NCI-H82 (cell line): ENCODE measurements at regions not wholly inside any gene's neighbourhood (a gene's known extent, or its start where the extent isn't known, plus 50 kb on each side); places are given as distances from the start of the nearest gene placed in this dataset.

Experiments
- DNase-seq: peaks from one replicate; lab custom pipeline; 2025; lab: John Stamatoyannopoulos, UW

DNA sequence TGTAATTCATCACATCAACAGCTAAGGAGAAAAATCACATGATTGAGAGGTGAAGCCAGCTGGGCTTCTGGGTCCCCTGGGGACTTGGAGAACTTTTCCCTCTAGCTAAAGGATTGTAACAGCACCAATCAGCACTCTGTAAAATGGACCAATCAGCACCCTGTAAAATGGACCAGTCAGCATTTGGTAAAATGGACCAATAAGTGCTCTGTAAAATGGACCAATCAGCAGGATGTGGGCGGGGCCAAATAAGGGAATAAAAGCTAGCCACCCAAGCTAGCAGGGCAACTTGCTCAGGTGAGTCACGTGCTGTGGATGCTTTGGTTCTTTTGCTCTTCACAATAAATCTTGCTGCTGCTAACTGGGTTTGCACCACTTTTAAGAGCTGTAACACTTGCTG lies 1248.3 kb downstream of the PCDH18 start:
- no peak for DNase-seq

DNA sequence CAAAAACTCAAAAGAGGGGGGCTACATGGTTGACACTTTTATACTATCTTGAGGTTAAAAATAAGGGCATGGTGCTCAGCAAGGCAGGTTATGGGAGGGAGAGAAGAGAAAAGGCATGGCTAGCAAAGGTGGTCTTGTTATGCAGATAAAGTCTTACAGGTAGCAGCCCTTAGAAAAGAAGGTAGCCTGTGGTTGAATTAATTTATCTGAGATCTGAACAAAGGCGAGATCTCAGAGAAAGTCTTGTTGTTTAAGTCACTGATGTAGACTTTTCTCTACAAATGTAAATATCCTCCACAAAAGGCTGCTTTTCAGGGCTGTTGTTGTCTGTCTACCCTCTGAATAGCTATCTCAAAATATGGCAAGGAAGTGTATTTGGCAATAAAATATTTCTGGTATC lies 1250.4 kb downstream of the PCDH18 start:
- no peak for DNase-seq

DNA sequence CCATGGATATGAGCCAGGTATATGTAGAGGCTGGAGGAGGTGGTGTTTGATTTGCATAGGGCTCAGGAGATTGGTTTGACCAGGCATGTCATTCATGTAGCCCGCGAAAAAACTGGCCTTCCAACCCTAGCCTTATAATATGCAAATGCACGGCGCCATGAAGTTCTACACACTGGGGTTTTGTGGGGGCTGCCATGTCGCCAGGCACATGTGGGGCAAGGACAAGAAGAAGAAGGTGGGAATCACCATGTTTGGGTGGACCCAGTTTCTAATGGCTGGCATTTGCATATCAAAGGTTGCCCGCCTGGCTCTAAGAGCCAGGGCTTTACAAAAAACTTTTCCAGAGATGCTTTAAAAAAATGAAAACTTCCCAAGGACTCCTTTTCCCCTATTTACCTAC lies 1251.0 kb downstream of the PCDH18 start:
- DNase-seq = no peak

DNA sequence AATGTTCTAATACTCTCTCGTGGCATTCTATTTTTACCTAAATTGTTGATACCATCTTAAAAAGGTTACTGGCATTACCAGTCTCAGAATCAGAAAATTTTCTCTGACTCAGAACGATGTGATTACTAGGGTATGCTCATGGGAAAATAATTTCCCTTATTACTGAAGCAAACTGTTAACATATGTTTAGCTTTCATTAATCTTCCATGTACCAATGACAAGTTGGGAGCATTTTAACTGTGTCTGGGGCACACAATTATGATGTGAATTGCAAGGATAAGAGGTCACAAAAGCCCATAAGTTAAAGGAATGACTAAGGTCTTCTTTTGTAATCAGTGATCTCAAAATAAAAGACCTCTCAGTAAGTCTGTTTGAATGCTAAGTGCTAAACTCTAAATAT lies 1254.6 kb downstream of the PCDH18 start:
- DNase-seq = no peak

DNA sequence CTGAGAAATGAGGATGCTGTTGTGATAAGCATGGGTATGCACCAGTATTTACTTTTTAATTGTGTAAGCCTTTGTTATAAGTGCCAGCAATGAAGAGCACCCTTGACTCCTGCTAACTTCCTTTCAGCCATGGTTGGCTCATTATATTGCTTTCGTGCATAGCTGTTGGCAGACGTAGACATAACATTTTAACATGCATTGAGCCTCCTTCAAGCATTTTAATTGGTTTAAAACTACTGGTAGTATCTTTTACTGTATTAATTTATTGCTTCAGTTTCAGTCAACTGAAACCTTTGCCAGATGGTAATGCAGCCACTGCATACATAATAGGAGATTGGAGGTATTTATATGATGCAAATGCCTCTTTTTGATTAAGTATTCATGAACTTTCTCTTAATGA lies 1285.4 kb downstream of the PCDH18 start:
- peak; percentile 13 for DNase-seq

DNA sequence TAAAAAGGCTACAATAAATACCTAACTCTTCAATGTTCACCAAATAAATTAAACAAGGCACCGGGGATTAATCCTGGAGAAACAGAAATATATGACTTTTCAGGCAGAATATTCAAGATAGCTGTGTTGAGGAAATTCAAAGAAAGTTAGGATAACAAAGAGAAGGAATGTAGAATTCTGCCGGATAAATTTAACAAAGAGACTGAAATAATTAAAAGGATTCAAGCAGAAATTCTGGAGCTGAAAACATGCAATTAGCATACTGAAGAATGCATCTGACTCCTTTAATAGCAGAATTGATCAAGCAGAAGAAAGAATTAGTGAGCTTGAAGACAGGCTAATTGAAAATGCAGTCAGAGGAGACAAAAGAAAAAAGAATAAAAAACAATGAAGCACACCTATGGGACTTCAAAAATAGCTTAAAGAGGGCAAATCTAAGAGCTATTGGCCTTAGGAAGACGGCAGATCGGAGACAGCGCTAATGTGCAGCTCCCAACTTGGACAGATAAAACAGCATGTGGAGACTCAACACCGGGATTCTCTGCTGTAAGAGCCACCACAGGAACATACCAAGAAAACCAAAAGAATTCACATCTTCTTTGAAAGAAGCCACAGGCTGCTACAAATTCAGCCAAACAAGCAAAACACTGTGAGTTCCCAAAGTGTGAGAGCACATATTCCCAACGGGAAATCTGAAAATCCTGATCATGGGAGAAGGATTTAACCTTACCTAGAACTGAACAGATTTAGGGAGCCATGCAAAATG lies 1290.9 kb downstream of the PCDH18 start:
- no peak for DNase-seq

DNA sequence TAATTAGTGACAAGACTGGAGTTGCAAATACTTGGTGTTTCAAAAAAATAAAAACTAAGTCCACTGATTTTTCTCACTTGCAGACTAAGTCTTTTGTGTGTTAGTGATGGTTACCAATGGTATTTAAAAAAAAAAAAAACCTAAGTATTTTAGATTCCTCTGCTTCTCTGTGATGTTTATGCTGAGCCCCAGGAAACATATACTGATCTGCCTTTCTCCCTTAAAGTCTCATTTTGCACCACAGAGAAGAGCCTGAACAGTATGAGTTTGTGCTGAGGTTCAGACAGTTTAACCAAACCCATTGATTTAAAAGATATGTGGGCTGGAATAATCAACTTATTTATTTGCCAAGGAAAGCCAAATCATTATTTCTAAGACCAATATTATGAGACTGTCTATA lies 1305.0 kb downstream of the PCDH18 start:
- no peak for DNase-seq

DNA sequence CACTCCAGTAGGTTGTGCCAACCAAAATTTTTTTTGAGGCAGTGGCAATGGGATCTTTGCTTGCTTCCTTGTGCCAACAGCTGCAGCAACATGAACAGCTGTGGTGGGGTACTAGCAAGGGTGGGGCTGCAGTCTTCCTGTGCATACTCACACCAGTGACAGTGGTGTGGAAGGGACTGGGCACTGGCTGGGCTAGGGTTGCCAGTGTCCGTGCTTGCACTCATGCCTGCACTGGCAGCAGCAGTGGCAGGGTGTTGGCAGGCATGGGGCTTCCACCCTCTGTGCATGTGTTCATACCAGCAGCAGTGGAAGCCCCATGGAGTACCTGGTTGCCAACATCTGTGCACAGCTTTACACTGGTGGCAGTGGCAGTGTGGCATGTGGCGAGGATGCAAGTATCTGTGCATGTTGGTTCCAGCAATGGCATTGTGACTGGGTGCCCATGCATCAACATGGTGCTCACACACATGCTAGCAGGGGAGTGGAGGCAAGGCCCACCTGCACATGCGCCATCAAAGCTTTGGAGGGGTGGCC lies 1312.6 kb downstream of the PCDH18 start:
- no peak for DNase-seq

DNA sequence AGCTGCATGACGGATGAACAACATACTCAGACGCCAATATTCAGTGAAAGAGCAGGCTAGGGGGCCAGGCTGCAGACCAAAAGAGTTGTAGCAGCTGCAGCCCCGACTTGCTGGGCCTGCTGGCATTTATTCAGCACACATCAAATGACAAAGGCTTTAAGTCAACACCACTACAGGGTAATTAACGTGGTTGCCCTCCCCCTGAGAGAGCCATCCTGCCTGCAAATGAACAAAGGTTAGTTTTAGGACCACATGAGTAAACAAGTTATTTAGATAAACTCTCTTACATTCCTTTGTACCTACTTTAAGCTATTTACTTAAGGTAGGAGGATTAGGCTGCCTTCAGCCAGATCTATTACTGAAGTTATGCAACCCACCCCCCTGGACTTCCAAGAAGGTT lies 1329.1 kb downstream of the PCDH18 start:
- no peak for DNase-seq

DNA sequence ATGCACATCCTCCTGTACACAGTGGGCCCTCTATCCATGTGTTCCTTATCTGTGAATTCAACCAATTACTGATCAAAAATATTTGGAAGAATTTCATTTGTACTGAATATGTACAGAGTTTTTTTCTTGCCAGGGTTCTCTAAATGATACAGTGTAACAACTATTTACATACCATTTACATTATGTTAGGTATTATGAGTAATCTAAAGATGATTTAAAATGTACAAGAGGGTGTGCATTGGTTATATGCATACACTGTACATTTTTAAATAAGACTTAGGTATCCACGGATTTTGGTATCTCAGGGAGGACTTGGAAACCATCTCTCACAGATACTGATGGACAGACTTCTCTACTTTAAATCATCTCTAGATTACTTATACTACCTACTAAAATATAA lies 1333.9 kb downstream of the PCDH18 start:
- no peak for DNase-seq

DNA sequence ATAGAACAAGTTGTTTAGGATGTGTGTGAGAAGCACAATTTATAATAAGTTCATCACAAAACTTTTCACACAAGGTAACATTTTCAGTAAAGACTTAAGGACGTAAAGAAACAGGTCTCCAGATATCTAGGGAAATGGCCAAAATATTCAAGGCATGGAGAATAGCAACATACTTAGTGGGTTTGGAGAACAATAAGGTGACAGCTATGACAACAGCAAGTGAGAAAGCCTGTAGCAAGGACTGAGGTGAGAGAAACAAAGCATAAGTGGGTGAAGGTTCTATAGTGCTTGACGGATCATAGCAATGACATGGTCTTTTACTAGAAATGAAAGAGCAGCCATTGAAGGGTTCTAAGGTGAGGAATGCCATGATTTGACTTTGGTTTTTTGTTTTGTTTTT lies 1337.3 kb downstream of the PCDH18 start:
- no peak for DNase-seq

DNA sequence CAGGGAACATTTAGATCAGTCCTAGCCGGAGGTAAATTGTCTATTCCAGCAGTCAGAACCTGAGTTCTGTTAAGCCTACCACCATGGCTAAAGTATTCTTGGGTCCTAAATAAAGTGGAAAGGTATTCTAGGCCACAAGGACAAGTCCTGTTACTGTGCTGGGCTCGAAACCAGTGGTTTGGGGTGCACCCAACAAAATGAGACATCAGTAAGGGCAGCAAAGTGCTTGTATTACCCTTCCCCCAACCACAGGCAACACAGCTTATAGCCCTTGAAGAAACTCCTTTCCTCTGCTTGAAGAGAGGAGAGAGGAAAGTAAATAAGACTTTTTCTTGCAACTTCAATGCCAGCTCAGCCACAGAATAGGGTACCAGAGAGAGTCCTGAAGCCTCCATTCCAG lies 1345.6 kb downstream of the PCDH18 start:
- no peak for DNase-seq

DNA sequence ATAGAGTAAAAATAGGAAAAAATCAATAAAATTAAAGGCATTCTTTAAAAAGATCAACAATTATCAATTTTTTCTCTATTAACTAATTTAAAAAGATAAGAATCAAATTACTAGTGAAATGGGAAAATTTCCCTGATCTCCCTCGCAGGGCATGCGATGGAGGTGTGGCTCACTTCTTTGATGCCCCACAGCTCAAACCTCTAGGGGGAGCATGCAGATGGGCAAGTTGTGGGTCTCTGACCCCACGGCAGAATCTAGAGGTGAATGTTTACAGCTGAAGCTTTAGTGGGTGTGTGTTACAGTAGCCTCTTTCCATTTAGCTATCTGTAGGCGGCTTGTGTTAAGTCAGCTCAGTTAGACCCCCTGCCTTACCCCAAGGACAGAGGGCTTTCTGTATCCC lies 1348.8 kb downstream of the PCDH18 start:
- DNase-seq = peak; percentile 13

DNA sequence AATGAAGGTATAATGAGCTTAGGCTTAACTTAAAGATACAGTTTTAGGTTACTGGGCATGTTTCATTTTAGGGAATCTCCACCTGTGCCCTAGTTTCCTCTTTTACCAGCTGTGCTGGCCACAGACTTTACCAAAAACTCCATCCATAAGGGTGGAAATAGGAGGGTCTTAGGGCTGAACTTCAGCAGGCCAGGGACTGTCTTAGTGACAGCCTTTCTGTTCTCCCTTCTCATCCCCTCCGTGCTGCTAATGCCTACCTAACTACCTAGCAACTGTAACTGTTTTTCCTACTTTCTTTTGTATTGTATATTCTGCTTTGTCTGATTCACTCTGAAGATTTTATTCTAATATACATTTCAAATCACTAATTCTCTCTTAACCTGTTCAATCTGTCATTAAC lies 1375.3 kb downstream of the PCDH18 start:
- DNase-seq = no peak

DNA sequence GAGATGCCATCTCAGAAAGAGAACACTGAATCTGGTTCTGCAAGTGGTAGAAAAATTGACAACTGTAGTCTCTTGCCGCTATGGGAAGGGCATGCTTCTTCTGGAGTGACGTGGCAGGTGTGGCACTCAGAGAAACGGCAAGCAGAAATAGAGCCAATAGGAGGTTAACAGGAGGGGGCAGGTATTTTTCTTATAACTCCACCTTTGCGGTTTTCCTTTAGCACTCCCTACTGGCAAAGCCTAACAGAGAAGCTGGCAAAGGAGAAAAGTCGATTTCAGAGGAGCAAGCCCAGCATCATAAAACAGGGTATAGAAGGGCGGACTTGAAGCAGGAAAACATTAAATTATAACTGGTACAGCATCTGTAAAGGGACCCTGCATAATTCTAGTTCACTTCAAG lies 1382.2 kb downstream of the PCDH18 start:
- DNase-seq = no peak

DNA sequence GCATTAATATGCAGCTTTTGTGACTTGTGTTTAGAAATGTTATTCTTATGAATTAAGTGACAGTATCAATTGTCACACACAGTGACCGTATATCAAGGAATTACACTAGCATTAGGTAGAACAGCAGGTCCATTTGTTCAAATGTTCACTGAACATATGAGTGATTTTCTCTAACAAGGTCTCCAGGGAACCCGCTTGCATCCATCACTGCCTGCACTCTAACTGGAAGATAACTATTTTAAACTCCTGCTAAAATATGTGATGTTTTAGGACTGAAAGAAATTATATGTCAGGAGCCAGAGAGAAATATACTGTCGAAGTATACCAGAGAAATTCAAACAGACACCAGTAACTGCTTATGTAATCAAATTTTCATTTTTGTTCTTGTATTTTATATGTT lies 1395.7 kb downstream of the PCDH18 start:
- no peak for DNase-seq

DNA sequence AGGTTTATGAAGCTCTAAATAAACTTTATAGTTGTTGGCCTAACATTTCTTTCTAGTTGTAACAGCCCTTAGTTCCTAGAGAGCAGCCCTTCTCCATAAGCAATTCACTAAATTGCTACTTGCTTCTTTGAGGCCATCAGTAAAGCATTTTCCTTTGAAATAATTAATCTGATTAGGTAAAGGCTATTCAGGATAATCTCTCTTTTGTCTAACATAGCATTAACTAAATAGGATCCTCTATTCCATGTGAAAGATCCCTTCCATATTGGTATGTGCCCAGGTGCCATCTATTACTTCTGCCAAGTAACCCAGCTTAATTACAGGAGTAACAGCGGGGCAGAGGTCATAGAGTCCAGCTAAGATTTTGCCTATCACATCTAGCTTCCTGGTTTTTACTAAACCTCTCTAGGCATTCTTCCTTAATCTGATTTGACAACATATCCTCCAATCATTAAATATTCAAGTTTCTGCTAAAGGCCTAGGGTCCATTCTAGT lies 1408.0 kb downstream of the PCDH18 start:
- DNase-seq = peak; percentile 78

DNA sequence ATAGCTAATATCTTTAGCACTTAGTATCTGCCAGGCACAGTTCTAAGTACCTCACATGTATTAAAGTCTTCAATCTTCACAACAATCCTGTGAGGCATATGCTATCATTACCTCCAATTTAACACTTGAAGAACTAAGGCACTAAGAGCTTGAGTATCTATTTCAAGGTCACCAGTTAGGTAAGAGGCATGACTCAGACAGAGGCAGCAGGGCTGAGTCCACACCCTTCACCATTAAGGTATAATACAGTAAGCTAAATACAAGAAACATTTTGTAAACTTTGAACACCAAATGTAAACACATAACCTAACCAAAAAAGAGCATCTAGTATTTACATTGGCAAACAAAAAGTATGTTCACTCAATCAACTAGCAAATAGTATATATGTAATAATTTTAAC lies 1410.9 kb downstream of the PCDH18 start:
- no peak for DNase-seq

DNA sequence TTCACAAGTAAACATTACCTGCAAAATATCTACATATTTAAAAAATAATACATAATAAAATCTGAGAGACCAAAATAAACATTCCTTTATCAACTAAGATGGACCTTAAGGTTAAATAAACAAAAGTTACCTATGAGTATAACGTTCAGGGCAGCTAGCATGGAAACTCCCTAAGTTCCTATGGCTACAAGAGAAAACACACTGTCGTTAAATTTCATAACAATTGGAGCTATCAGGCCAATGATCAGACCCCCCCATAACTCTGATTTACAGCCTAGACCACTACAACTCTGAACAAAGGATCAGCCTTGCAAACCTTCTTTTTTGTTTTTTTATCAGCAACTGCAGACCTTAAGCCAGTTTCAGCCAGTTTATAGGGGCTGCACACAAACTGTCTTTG lies 1418.4 kb downstream of the PCDH18 start:
- DNase-seq = no peak

DNA sequence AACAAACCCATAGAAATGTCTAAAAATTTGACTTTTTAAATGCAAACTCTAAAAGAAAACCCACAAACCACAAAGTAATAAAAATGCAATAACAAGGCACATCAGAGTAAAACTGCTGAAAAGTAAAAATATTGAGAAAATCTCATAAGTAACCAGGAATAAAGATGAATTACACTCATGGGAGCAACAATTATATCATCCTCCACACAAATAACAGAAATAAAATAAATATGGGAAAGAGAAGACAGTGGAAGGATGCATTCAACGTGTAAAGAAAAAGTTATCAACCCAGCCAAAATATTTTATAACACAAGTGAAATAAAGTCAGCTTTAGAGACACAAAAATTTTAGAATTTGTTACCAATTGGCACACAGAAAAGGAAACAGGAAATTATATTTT lies 1420.2 kb downstream of the PCDH18 start:
- no peak for DNase-seq

DNA sequence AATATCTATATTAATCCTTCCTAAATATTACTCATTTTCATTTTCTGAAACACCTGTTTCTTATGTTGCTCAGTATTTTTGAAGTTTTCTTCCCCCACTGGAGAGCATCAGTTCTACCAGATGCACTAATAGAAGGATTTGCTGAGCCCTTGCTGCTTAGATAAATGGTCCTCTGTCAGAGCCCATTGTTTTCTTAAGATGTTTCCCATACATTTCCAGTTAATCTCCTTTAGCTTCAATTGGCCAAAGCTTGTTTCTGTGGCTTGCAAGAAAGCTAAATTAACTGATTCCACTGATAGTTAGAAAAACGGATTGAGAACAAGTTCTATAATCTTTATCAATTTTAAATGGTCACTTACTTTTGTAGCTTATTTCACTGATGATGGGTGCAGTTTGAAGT lies 1425.5 kb downstream of the PCDH18 start:
- peak; percentile 53 for DNase-seq

DNA sequence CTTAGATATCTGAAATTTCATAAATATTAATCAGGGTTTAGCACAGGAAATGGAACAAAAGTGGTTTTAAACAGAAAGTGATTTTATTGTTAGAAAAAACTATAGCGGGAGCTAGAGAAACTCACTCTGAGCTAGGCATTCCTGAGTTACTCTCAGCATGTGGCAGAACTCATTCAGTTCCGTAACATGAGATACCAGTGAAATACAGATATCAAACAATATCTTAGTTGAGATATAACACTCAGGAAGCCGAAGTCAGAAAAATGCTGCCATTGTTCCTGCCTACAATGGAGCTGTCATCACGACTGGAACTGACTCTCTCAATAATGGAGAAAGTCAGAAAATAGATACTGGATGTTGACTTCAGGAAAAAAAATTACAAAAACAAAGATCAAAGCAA lies 1428.7 kb downstream of the PCDH18 start:
- DNase-seq = no peak

DNA sequence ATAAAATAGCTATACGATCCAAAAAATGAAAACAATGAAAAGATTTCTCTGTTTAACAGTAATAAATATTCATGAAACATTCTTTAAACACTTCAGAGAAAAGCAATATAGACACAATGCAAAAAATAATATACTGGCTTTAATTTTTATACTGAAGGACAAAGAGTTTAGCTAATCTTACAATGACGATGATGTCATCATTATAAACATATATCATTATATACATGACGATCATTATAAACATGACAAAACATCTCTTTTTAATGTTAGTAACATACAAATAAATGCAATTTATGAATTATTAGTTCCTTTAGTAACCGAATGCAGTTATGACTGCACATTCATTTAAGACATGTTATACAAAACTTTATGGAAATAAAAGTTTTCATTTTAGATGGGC lies 1434.6 kb downstream of the PCDH18 start:
- no peak for DNase-seq

DNA sequence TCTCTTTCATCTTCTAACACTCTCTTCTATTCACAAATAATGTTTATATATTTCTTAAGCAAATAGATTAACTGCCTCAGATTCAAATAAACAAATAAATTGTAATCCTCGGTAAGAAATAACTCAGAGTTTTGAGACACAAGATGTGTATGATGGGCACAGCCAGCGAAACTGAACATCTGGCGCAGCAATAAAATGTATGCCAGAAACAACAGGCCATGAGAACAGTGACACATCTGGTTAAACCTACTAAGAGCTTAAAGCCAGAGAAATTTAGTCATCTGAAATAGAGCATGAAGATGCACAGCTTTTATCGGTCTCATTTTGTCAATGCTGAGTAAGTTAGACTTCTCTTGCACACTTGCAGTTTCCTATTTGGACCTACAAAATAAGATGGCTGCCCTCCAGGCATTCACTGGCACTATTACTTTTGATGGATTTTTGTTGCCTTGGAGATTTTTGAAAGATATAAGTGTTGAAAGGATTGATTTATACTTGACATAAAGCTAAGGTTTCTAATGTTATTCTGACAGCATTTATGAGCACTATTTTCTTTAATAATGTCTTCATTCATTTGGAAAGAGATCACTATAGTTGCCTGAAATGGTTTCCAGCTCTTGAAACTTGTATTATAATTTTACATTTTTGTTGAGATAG lies 1444.0 kb downstream of the PCDH18 start:
- no peak for DNase-seq
